Breast epithelium (tissue), 4 donors: ENCODE measurements at regions not wholly inside any gene's neighbourhood (a gene's known extent, or its start where the extent isn't known, plus 50 kb on each side); places are given as distances from the start of the nearest gene placed in this dataset.
A peak's percentile ranks its signal among the peaks of the same experiment; 100 is the strongest.

ENCODE experiments used
- DNase-seq, 2 donors: peaks; one replicate each; pipeline ENCODE4 v3.0.0-alpha.2; 2019; ENCODE audit warnings: low spot score in 2 of 2
- H3K27ac ChIP-seq, 2 donors: fragments of 200-600 bp; sonication (generic) in 1 of 2; one replicate each; pipeline ENCODE4 v1.5.1; 2016 to 2019; ENCODE audit warnings: mild to moderate bottlenecking in 1 of 2
- H3K27me3 ChIP-seq, 2 donors: fragments of 200-600 bp; sonication (generic) in 1 of 2; one replicate each; pipeline versions ENCODE4 v1.5.1 to v1.6.0; 2017 to 2019; ENCODE audit warnings: control low read depth in 1 of 2, mild to moderate bottlenecking in 1 of 2
- H3K36me3 ChIP-seq: fragments of 200-600 bp; one replicate; pipeline ENCODE4 v1.5.1; 2019
- H3K4me1 ChIP-seq, 2 donors: fragments of 200-600 bp; sonication (generic); one replicate each; pipeline ENCODE4 v1.5.1; 2016 to 2019; ENCODE audit warnings: control low read depth in 1 of 2
- H3K4me3 ChIP-seq, 3 donors: fragments of 200-600 bp; sonication (generic); 1 replicate in 2 of 3; 2 replicates in 1 of 3; pipeline ENCODE4 v1.5.1; 2016 to 2019; ENCODE audit warnings: mild to moderate bottlenecking in 3 of 3, moderate library complexity in 2 of 3
- H3K9me3 ChIP-seq, 2 donors: fragments of 200-600 bp; sonication (generic) in 1 of 2; one replicate each; pipeline ENCODE4 v1.5.1; 2016 to 2019; ENCODE audit warnings: control low read depth in 1 of 2
- POLR2A ChIP-seq: fragments of 450-650 bp; IDR thresholded peaks from one replicate; pipeline ENCODE4 v1.6.1; 2016; ENCODE audit warnings: antibody characterized with exemption, mild to moderate bottlenecking, moderate library complexity
- POLR2AphosphoS5 ChIP-seq, 3 donors: sonication (generic); formaldehyde crosslinking; IDR thresholded peaks; one replicate each; pipeline ENCODE4 v1.6.1; 2017; ENCODE audit warnings: antibody characterized with exemption in 3 of 3
- intact Hi-C: fragments of 100-400 bp; cut with DNase I; formaldehyde crosslinking; loops from one replicate; pipeline ENCODE4 v1.15.1; 2023; ENCODE audit warnings: low total_unique reads
- TF ChIP-seq, protein P1 (sequence below), 3 donors: fragments of 450-650 bp; IDR thresholded peaks; one replicate each; pipeline ENCODE4 v1.5.1; 2016 to 2017; ENCODE audit warnings: antibody characterized with exemption in 3 of 3, mild to moderate bottlenecking in 3 of 3, moderate library complexity in 3 of 3

DNA sequence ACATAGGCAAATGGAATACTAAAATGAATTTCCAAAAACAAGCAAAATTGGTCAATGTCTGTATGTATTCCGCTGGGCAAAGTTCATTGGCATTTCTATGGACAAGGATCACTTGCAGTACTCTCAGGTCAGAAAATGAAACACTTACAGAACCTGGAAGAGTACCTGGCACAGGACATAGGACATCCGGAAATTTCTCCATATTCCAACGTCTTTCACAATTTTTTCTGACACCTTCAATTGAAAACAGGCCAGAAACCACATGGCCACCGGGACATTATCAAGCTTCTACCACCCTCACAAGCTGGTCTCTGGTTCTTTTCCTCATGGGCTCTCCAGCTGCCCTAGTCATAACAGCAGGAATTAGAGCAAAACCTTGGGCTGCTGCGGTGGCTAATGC lies 96.9 kb upstream of the MSH6 start:
- H3K9me3 ChIP-seq: peaks cover 0 to 4% of the 10 kb centered on the region in 2 donors
- intact Hi-C loops: no loop called here
- H3K4me1 ChIP-seq: no peaks in the 10 kb centered on the region
- DNase-seq: peak in 1 of 2 donors; percentile 55
- H3K36me3 ChIP-seq: no peaks in the 10 kb centered on the region
- H3K4me3 ChIP-seq: no peak overlapping the region
- H3K27me3 ChIP-seq: no peaks in the 10 kb centered on the region
- H3K27ac ChIP-seq: no peak overlapping the region
- no peak for TF ChIP-seq POLR2A
- TF ChIP-seq POLR2AphosphoS5 (IDR thresholded peaks at IDR 0.05): no peak
- TF ChIP-seq, protein P1, sequence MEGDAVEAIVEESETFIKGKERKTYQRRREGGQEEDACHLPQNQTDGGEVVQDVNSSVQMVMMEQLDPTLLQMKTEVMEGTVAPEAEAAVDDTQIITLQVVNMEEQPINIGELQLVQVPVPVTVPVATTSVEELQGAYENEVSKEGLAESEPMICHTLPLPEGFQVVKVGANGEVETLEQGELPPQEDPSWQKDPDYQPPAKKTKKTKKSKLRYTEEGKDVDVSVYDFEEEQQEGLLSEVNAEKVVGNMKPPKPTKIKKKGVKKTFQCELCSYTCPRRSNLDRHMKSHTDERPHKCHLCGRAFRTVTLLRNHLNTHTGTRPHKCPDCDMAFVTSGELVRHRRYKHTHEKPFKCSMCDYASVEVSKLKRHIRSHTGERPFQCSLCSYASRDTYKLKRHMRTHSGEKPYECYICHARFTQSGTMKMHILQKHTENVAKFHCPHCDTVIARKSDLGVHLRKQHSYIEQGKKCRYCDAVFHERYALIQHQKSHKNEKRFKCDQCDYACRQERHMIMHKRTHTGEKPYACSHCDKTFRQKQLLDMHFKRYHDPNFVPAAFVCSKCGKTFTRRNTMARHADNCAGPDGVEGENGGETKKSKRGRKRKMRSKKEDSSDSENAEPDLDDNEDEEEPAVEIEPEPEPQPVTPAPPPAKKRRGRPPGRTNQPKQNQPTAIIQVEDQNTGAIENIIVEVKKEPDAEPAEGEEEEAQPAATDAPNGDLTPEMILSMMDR (IDR thresholded peaks at IDR 0.05): no peak

DNA sequence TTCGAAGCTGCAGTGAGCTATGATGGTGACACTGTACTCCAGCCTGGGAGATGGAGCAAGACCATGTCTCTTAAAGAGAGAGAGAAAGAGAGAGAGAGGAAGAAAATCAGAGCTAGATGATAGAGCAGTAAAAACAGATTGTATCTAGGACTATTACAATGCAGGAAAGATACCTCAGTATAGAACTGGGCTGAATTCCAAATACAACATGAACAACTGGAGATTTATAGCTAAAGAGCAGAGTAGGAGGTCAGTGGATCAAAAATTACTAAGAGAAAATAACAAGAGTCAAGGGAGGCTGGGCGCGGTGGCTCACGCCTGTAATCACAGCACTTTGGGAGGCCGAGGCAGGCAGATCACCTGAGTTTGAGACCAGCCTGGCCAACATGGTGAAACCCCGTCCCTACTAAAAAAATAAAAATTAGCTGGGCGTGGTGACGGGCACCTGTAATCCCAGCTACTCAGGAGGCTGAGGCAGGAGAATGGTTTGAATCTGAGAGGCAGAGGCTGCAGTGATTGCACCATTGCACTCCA lies 100.7 kb upstream of the MSH6 start:
- Histone ChIP-seq H3K27ac (no peak overlapping the region), H3K4me3 (no peak overlapping the region), H3K36me3 (no peaks in the 10 kb centered on the region), H3K4me1 (no peaks in the 10 kb centered on the region), H3K9me3 (no peaks in the 10 kb centered on the region), H3K27me3 (no peaks in the 10 kb centered on the region)
- intact Hi-C loops: no loop called here
- DNase-seq: no peak
- TF ChIP-seq, protein P1 (IDR thresholded peaks at IDR 0.05): no peak
- no peak for TF ChIP-seq POLR2AphosphoS5 (IDR thresholded peaks at IDR 0.05)
- TF ChIP-seq POLR2A: no peak

- Histone ChIP-seq H3K27ac (no peak overlapping the region), H3K4me1 (no peaks in the 10 kb centered on the region), H3K9me3 (no peaks in the 10 kb centered on the region), H3K27me3 (no peaks in the 10 kb centered on the region), H3K4me3 (no peak overlapping the region), H3K36me3 (no peaks in the 10 kb centered on the region)
- no peak for DNase-seq
- no peak for TF ChIP-seq POLR2A
- TF ChIP-seq POLR2AphosphoS5 (IDR thresholded peaks at IDR 0.05): no peak
- TF ChIP-seq, protein P1 (IDR thresholded peaks at IDR 0.05): no peak
- intact Hi-C loops: no loop called here
These were observed 105.6 kb upstream of the KCNK12 start for GRCh38 chr2:47676261-47676926.

DNA sequence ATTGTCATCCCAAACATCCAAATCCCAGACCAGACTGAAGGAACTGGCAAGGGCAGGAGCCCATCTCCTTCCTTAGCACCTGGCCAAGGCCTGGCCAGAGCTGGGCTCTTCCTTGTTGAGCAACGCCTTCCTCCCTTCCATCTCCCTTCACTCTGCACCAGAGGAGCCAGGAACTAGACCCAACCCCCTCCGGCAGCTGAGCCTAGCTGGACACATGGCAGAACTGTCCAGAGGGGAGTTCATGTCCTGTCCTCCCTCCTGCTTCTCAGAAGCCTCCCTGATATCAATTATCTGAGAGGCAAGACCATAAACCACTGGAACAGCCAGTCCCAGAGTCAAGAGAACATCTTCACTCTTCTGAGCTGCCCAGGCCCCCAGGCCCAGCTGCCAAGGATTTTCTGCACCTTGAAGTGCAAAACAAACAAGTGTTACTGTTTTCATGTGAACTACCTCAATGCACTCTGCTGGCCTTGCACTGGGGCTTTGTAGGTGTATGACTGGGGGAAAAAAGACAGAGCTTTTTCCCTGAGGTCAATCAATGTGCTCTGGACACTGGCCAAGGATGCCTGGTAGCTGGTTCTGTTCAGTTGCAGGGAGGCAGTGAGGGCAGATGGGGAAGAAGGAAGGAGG lies 104.5 kb upstream of the KCNK12 start:
- Histone ChIP-seq H3K4me3 (no peak overlapping the region), H3K36me3 (no peaks in the 10 kb centered on the region), H3K27me3 (no peaks in the 10 kb centered on the region), H3K27ac (no peak overlapping the region), H3K9me3 (no peaks in the 10 kb centered on the region), H3K4me1 (no peaks in the 10 kb centered on the region)
- no peak for DNase-seq
- intact Hi-C loops: no loop called here
- TF ChIP-seq, protein P1 (IDR thresholded peaks at IDR 0.05): no peak
- TF ChIP-seq POLR2A (no peak), POLR2AphosphoS5 (IDR thresholded peaks at IDR 0.05) (no peak)

DNA sequence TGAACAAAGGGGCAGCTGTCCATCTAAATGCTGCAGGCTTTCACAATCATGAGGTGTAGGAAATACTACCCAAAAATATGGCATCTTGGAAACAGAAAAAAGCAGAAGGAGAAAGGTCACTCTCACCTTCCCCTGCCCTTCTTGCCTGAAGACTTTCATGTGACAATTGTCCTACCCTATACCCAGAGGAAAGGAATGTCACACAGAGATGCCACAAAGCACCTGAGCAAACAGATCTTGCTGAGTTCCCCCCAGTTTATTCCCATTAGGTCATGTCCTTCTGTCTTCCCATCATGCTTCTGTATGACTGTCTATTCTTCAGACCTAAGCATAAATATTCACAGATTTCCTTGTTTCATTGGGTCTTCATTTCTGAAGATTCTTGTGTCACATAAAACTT lies 95.5 kb upstream of the KCNK12 start:
- Histone ChIP-seq H3K4me1 (no peaks in the 10 kb centered on the region), H3K36me3 (no peaks in the 10 kb centered on the region), H3K27me3 (no peaks in the 10 kb centered on the region), H3K9me3 (no peaks in the 10 kb centered on the region), H3K27ac (no peak overlapping the region), H3K4me3 (no peak overlapping the region)
- no peak for TF ChIP-seq POLR2AphosphoS5 (IDR thresholded peaks at IDR 0.05)
- TF ChIP-seq, protein P1 (IDR thresholded peaks at IDR 0.05): no peak
- TF ChIP-seq POLR2A: no peak
- DNase-seq: no peak
- intact Hi-C loops: loop anchor here (2.0 kb wide), 1 partner anchor 32 kb away; no protein-coding TSS in a partner anchor
